ENCODE measurements at regions not wholly inside any gene's neighbourhood (a gene's known extent, or its start where the extent isn't known, plus 50 kb on each side); places are given as distances from the start of the nearest gene placed in this dataset.

DNA sequence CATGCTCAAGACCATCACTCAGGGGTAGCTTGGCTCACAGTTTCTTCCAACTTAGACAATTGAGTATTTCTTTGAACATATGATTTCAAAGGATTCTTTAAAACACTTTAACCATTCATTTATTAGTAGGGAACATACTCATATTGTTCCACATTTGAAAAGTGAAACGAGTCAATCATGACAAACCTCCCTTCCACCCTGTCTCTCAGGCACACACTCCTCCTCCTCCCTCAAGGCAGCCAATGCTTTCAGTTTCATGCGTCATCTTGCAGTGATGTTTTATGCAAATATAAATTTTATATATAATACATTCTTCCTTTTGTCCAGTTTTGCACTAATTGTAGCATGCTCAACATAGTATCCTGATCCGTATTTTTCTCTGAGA, 126.0 kb upstream of the BOD1 start:
- Histone ChIP-seq H4K8ac (ENCODE audit: extremely low read depth, insufficient read depth, low read length) (no peak overlapping the region), H3K9me3 (ENCODE audit: insufficient read depth in 2 of 2, low read depth in 1 of 2, low read length in 1 of 2) (no peaks in the 10 kb centered on the region), H3K4me3 (ENCODE audit: extremely low read depth in 1 of 4, insufficient read depth in 2 of 4, low read depth in 3 of 4, low read length in 4 of 4) (no peak overlapping the region), H2BK12ac (ENCODE audit: low read depth, low read length) (no peak overlapping the region), H3K4ac (replicated peaks; ENCODE audit: insufficient read length, low read depth, low read length) (no peak overlapping the region), H3K9ac (replicated peaks in 1 of 4; ENCODE audit: extremely low read depth in 1 of 4, low read depth in 3 of 4, low read length in 3 of 4) (no peak overlapping the region), H3K4me2 (ENCODE audit: insufficient read depth in 1 of 2, low read depth in 2 of 2, low read length in 2 of 2) (no peak overlapping the region), H3K56ac (replicated peaks; ENCODE audit: insufficient read length, low read depth, low read length) (no peak overlapping the region), H3K23me2 (ENCODE audit: low read depth, low read length) (no peaks in the 10 kb centered on the region), H2AK5ac (ENCODE audit: low read depth, low read length) (no peak overlapping the region), H4K20me1 (replicated peaks in 1 of 2; ENCODE audit: control insufficient read depth in 1 of 2, insufficient read depth in 2 of 2, low read length in 2 of 2) (no peaks in the 10 kb centered on the region), H3K79me1 (ENCODE audit: low read depth, low read length) (no peaks in the 10 kb centered on the region), H3K4me1 (replicated peaks in 1 of 4; ENCODE audit: control insufficient read depth in 3 of 4, insufficient read depth in 4 of 4, low read length in 3 of 4) (peaks cover 1 to 13% (median 11%) of the 10 kb centered on the region in 4 experiments; a peak in 5 of 7 replicates), H3K79me2 (ENCODE audit: control insufficient read depth in 1 of 2, insufficient read depth in 2 of 2, low read length in 2 of 2) (no peaks in the 10 kb centered on the region), H3K18ac (ENCODE audit: extremely low read depth, low read length) (no peak overlapping the region), H2BK120ac (replicated peaks; ENCODE audit: low read depth, low read length) (no peak overlapping the region), H3K14ac (ENCODE audit: insufficient read length) (no peak overlapping the region), H3K23ac (ENCODE audit: insufficient read length) (no peak overlapping the region), H2AFZ (ENCODE audit: low read length) (no peak overlapping the region), H3K27ac (ENCODE audit: low read depth, low read length) (no peak overlapping the region), H4K5ac (ENCODE audit: insufficient read length, low read depth, low read length) (no peak overlapping the region), H2BK5ac (ENCODE audit: low read depth, low read length) (no peak overlapping the region), H4K91ac (replicated peaks; ENCODE audit: insufficient read length, low read length) (no peak overlapping the region), H2BK20ac (ENCODE audit: low read length) (no peak overlapping the region), H3K36me3 (ENCODE audit: control insufficient read depth in 2 of 4, insufficient read depth in 4 of 4, low read length in 3 of 4) (no peaks in the 10 kb centered on the region), H3K27me3 (replicated peaks in 1 of 4; ENCODE audit: control insufficient read depth in 3 of 4, extremely low read depth in 1 of 4, insufficient read depth in 3 of 4, low read length in 3 of 4) (no peaks in the 10 kb centered on the region), H2BK15ac (ENCODE audit: low read length) (no peak overlapping the region)
- FAIRE-seq (no peak), DNase-seq (ENCODE audit: low read depth in 1 of 2, low spot score in 2 of 2) (no peak)
- no peak for TF ChIP-seq CEBPB (IDR thresholded peaks at IDR 0.05; ENCODE audit: low read depth, low read length)
- no peak for TF ChIP-seq RAD21 (IDR thresholded peaks at IDR 0.05 in 1 of 2, conservative IDR thresholded peaks at IDR 0.05 in 1 of 2; ENCODE audit: low read depth in 2 of 2, low read length in 2 of 2)
- no peak for TF ChIP-seq SUZ12 (IDR thresholded peaks at IDR 0.05; ENCODE audit: low read length)
- CTCF ChIA-PET (ENCODE audit: partially characterized antibody), result interaction anchor here (0.5 to 1.0 kb wide), 2 partner anchors 9 to 451 kb away, joined by 3 read pairs; no protein-coding TSS in a partner anchor
- POLR2A ChIA-PET (ENCODE audit: partially characterized antibody), result interaction anchor here (0.6 to 1.0 kb wide), 2 partner anchors 115 to 453 kb away, joined by 3 to 4 read pairs; no protein-coding TSS in a partner anchor
- 93% methylated on average over 3 of the region's 3 CpGs; no CpG with 5 or more reads in 1 of the 2 experiments for WGBS, 2 experiments (ENCODE audit: extremely low coverage in 1 of 2, insufficient coverage in 1 of 2, insufficient read length in 1 of 2, insufficient replicate concordance in 2 of 2, low coverage in 1 of 2, low lambda C conversion rate in 2 of 2, missing lambda C conversion rate in 1 of 2)
